Hematopoietic multipotent progenitor cell treated with erythropoietin and hydrocortisone succinate and interleukin-3 and kit ligand, for 6 days (in vitro differentiated cells): ENCODE measurements at regions not wholly inside any gene's neighbourhood (a gene's known extent, or its start where the extent isn't known, plus 50 kb on each side); places are given as distances from the start of the nearest gene placed in this dataset.
"Not testable (repeated sequence)": the region's sequence is repeated elsewhere in the genome, so short reads cannot be mapped to it uniquely, and the experiment has no call there.

ENCODE experiments used
- DNase-seq: peaks from one replicate; pipeline ENCODE4 v3.0.0-alpha.2; 2015

- DNase-seq: no peak
Measured at GRCh38 chr5:96124589-96124988, 162.9 kb upstream of the ELL2 start.

GRCh38 chr5:96123418-96123817 is 161.8 kb upstream of the ELL2 start:
- DNase-seq: no peak

- DNase-seq: no peak
Measured at GRCh38 chr5:96121364-96121763, 159.7 kb upstream of the ELL2 start.

- DNase-seq: no peak
Measured at GRCh38 chr5:96120120-96120519, 158.5 kb upstream of the ELL2 start.

- DNase-seq: no peak
Measured at GRCh38 chr5:96117771-96118651, 156.4 kb upstream of the ELL2 start.

- no peak for DNase-seq
Measured at GRCh38 chr5:96115147-96115807, 153.6 kb upstream of the ELL2 start.

- no peak for DNase-seq
Measured at GRCh38 chr5:96114736-96115135, 153.1 kb upstream of the ELL2 start.

GRCh38 chr5:96113170-96113939 is 151.7 kb upstream of the ELL2 start:
- no peak for DNase-seq

- DNase-seq: no peak
Measured at GRCh38 chr5:96112703-96113102, 151.1 kb upstream of the ELL2 start.

- DNase-seq: no peak
Measured at GRCh38 chr5:96112123-96112670, 150.5 kb upstream of the ELL2 start.

- no peak for DNase-seq
Measured at GRCh38 chr5:96111080-96111756, 149.6 kb upstream of the ELL2 start.

GRCh38 chr5:96110300-96110699 is 148.6 kb upstream of the ELL2 start:
- no peak for DNase-seq

- not testable (repeated sequence) for DNase-seq
Measured at GRCh38 chr5:96108629-96109028, 147.0 kb upstream of the ELL2 start.

GRCh38 chr5:96103829-96104228 is 142.2 kb upstream of the ELL2 start:
- DNase-seq: not testable (repeated sequence)

- DNase-seq: no peak
Measured at GRCh38 chr5:96101358-96102089, 139.9 kb upstream of the ELL2 start.

GRCh38 chr5:96097488-96097887 is 135.8 kb upstream of the ELL2 start:
- DNase-seq: not testable (repeated sequence)

GRCh38 chr5:96096724-96097123 is 135.1 kb upstream of the ELL2 start:
- no peak for DNase-seq

GRCh38 chr5:96094904-96095303 is 133.3 kb upstream of the ELL2 start:
- no peak for DNase-seq

- DNase-seq: no peak
Measured at GRCh38 chr5:96093890-96094381, 132.3 kb upstream of the ELL2 start.

- DNase-seq: no peak
Measured at GRCh38 chr5:96093340-96093739, 131.7 kb upstream of the ELL2 start.

GRCh38 chr5:96091874-96092273 is 130.2 kb upstream of the ELL2 start:
- no peak for DNase-seq

GRCh38 chr5:96090215-96090614 is 128.6 kb upstream of the ELL2 start:
- no peak for DNase-seq
